RWPE1 (cell line): ENCODE measurements at regions not wholly inside any gene's neighbourhood (a gene's known extent, or its start where the extent isn't known, plus 50 kb on each side); places are given as distances from the start of the nearest gene placed in this dataset.
A peak's percentile ranks its signal among the peaks of the same experiment; 100 is the strongest.
"Not testable (repeated sequence)": the region's sequence is repeated elsewhere in the genome, so short reads cannot be mapped to it uniquely, and the experiment has no call there.

Source experiments
- CTCF ChIA-PET: fragments of 350-600 bp; sonication (Branson Sonifier 250); formaldehyde crosslinking; extraction: SDS; loops from one replicate; lab custom pipeline; 2021; lab: Yijun Ruan, JAX
- POLR2A ChIA-PET: fragments of 400-600 bp; formaldehyde crosslinking; extraction: SDS; loops from one replicate; lab custom pipeline; 2020; ENCODE audit warnings: antibody characterized with exemption; ENCODE audit not compliant: low non-redundant PET; lab: Yijun Ruan, JAX
- DNase-seq: peaks from one replicate; pipeline ENCODE4 v3.0.0; 2012; ENCODE audit warnings: low spot score
- H3K27ac ChIP-seq: fragments of 450-650 bp; 2 replicates; pipeline ENCODE4 v1.5.1; 2017

DNA sequence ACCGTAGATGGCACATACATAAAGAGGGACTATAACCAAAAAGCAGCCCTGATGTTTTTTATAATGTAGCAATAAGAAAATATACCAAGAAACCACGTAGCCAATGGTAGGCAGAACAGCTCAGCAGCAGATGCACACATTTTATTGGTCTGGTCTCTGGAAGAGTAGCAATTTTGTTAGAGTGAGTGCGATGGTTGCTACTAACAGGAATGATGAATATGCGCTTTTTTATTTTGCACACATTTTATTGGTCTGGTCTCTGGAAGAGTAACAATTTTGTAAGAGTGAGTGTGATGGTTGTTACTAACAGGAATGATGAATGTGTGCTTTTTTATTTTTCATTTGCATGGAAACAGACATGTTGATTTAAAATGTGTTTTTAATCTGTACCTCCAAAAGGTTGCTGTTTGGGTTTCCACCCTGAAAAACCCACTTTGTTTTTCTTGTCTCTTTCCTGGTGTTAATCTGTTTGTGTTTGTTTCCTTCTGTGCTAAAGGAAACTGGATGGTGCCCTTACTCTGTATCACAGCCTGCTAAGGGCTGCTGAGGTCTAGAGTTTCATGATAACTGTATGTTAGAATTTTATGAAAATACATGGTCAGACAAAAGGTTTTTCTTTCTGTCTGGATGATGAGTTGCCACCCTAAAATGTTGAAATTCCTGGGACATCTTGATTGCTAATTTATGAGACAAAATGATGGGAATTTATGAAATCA lies 221.1 kb downstream of the ZNF37A start:
- CTCF ChIA-PET, DNase-seq, H3K27ac ChIP-seq, POLR2A ChIA-PET: not testable (repeated sequence)

DNA sequence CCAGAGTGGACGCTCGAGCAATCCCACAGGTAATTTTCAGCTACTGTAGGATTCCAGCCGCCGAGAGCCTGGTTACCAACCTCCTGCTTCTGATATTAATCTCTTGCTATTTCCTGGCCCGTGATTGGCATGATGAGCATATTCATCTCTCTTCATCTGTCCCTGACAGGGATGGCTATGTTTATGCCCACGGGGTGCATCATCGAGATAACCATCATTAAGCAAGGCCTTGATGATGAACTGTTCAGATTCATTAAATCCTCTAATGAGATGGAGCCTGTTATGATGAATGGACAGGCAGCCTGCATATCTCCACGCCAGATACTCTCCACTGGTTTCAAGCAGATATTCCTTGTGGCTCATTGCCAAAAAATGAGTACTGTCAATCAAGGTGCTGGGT lies 227.3 kb downstream of the ZNF37A start:
- CTCF ChIA-PET, H3K27ac ChIP-seq, POLR2A ChIA-PET, DNase-seq: not testable (repeated sequence)

DNA sequence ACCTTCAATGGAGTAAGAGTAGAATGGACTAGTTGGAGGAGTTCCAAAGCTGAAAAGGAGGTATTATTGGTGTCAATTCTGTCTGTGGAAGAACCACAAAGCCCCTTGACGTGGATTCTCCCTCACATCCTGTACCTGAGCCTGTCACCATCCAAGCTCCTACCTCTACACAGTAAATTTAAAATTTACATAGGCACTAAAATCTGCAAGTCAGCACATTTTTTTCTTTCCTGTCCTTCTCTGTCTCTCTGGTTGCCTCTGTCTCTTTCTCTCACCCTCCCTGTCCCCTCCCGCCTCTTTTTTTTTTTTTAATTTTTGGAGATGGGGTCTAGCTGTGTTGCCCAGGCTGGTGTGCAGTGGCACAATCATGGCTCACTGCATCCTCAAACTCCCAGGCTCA lies 236.2 kb downstream of the ZNF37A start:
- POLR2A ChIA-PET, DNase-seq, H3K27ac ChIP-seq, CTCF ChIA-PET: not testable (repeated sequence)

DNA sequence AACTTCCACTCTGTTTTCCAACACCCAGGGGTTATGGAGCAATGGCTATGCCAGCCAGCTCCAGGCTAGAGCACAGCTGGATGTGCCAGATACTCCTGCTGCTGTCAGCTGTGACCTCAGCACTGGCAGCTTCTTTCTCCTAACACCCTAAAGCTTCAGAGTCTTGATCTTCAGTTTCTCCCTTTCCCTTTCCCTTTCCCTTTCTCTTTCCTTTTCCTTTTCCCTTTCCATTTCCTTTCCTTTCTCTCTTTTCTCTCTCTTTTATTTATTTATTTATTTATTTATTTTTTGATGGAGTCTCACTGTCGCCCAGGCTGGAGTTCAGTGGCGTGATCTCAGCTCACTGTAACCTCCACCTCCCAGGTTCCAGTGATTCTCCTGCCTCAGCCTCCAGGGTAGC lies 237.0 kb downstream of the ZNF37A start:
- H3K27ac ChIP-seq, DNase-seq, CTCF ChIA-PET, POLR2A ChIA-PET: not testable (repeated sequence)

DNA sequence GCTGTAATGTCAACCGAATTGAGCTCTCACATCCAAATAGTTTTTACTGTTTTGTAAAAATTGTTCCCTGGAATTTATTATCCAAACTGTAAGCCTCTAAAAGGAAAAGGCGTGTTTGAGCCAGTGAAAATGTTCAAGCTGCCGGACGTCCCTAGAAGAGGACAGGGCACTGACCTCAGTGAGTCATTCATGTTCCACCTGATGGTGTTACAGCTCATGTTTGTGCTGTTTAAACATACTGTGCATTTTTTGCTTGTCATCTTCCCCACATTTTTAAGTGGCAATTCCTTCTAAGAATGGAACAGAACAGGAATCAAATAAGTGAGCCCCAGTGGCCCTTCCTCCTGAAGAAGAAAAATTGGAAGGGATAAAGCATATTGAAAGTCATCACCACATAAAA lies 239.6 kb downstream of the ZNF37A start:
- DNase-seq, H3K27ac ChIP-seq, CTCF ChIA-PET, POLR2A ChIA-PET: not testable (repeated sequence)

DNA sequence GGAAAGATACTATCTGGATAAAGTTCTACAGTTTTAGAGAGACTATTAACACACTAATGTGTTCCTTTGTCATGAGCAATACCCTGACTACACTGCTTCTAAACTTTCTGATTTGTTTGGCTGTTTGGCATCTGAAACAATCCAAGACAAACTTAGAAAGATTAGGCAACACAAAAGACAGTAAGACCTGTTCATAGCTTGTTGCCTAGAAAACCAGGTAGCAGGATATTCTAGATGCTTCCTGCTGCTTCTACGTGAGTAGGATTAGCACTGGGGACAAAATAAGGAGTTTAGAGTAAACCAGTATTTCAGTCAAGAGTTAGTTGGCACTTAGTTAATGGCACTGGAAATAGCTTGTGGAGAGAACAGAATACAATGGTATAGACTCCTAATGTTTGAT lies 256.5 kb downstream of the ZNF37A start:
- H3K27ac ChIP-seq, DNase-seq, POLR2A ChIA-PET, CTCF ChIA-PET: not testable (repeated sequence)

DNA sequence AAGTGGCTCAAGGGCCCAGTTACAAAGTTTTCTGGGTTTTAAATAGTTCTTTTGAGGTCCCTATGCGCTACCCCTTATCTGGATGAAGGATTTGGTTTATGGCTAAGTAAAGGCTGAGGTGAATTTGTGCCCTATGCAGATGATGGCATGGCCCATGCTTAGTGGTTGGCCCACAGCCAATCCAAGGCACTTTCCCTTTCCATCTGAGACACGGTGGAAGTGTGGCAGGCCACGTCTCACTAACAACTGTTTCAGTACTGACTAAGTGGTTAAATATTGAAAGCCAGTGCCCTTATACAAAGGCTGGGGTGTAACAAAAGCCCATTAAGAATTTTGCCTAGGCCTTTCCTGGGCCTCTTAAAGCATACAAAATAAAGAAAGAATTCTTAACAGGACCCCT lies 260.3 kb downstream of the ZNF37A start:
- CTCF ChIA-PET, DNase-seq, POLR2A ChIA-PET, H3K27ac ChIP-seq: not testable (repeated sequence)

DNA sequence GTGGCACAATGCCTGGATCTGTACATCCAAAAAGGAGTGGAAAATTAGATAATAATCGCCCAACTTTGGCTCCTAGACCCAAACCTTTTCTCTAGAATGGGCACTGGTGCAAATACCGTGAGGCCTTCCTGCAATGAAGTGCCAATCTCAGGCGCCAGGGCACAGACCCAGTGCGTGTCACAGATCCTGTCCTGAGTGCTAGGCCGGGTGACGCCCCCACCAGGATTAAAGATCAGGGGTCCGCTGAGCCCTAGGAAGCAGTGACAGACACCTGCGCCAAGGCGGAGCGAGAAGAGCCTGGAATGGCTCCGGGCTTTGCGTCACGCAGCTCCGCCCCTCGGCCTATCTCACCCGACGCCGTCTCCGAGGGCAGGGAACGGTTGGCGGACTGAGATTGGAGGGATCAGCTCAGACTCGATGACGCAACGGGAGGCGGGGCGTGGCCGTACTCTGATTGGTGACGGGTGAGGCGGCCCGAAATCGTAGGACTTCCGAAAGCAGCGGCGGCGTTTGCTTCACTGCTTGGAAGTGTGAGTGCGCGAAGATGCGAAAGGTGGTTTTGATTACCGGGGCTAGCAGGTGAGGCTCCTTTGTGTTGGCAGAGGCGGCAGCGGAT lies 261.9 kb downstream of the ZNF37A start:
- POLR2A ChIA-PET, CTCF ChIA-PET, DNase-seq: not testable (repeated sequence)
- peak overlapping the region; percentile 84 for H3K27ac ChIP-seq

DNA sequence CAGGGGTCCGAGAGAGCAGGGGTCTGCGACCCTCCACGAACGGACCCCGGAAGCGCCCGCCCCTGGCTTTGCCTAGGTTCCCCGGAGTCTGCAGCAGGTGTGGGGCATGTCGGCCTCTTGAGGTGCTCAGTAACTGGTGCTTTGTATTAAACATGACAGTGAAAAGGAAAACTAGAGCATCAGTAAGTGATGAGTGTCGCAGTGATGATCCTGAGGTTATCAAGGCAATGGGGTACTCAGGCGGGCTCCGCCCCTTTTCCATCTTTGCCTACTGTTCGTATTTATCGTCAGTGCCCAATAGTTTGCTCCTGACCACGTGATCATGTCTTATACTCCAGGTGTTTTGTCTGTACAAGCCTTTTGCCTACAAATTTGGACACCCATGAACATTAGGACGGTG lies 262.4 kb downstream of the ZNF37A start:
- peak overlapping the region; percentile 84 for H3K27ac ChIP-seq
- CTCF ChIA-PET, DNase-seq, POLR2A ChIA-PET: not testable (repeated sequence)

DNA sequence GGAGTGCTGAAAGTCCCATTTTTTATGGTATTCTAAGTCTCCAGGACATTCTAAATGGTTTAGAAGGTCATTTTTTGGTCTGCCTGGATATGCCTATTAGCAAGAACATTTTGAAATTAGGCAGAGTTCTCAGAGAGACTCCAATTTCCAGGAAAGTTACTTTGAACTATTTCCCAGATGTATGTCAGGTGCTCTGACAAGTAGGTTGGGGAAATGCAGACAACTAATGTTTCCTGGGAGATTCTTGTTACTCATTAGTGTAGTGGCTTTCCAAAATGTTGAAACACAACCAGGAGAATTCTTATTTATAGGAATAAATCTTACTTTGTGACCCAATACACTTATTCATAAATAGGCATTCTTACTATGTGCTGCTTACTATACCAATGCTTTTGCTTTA lies 268.4 kb downstream of the ZNF37A start:
- H3K27ac ChIP-seq, CTCF ChIA-PET, POLR2A ChIA-PET, DNase-seq: not testable (repeated sequence)

DNA sequence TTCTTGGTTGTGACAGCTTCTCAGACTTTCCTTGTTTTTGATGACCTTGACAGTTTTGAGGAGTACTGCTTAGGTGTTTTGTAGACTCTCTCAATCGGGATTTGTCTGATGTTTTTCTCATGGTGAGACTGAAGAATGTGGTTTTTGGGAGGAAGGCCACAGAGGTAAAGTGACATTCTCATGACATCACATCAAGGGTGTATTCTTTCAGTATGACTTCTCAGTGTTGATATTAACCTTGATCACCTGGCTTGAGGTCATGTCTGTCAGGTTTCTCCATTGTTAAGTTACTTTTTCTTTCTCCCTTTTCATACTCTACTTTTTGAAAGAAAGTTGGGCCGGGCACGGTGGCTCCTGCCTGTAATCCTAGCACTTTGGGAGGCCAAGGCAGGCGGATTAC lies 269.9 kb downstream of the ZNF37A start:
- H3K27ac ChIP-seq, POLR2A ChIA-PET, DNase-seq, CTCF ChIA-PET: not testable (repeated sequence)

DNA sequence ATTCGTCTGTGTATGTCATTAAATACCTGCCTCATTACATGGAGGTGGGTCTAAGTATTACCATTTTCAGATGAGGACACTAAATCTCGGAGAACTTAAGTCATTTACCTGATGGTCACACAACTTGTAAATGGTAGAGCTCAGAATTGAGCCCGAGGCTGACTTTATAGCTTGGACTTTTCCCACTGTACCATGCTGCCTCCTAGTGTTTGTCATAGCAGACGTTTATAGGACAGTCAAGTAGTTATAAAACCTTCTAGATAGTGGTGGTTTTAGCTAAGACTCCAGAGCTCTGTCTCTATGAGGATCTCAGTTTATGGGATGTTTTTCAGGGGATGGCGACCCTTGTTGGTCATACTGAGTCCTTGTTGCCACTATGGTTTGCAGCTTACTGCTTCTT lies 271.8 kb downstream of the ZNF37A start:
- POLR2A ChIA-PET, H3K27ac ChIP-seq, DNase-seq: not testable (repeated sequence)
- CTCF ChIA-PET: interaction anchor here (1.2 kb wide), 1 partner anchor 389 kb away, joined by 4 read pairs; no protein-coding TSS in a partner anchor

DNA sequence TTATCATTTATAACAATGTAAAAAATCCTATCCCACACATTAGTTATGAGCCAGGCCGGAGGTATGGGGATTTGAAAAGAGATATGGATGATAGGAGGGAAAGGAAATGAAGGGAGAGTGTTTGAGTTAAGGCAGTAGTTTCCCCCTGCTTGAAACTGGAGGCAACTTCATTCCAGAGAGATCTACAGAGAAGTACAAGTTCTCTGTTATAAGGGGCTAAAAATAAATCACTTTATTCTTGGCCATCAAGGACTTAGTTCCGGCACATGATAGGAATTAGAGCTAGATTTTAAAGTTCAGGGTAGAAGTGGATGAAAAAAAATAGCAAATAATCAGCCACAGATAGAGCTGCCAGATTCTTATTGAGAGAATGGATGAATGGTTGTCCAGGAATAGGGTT lies 289.7 kb downstream of the ZNF37A start:
- H3K27ac ChIP-seq, POLR2A ChIA-PET, CTCF ChIA-PET, DNase-seq: not testable (repeated sequence)

DNA sequence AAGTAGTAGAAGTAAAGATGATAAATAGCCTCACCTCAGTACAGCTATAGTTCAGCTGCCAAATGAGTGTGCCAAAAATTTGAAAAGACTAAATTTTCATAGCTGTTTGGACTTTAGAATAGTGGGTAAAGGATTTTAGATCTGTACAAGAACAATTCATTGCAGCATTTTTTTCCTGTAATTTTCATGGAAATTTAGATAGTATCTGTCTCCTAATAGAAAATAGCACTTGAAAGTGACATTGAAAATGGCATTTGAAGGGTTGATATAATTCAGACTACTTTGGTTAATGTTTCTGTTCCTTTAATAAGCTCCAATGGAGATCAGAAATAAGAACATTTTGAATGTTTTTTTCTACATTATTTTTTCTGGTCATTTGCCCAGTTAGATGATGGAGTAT lies 292.7 kb downstream of the ZNF37A start:
- POLR2A ChIA-PET, DNase-seq, CTCF ChIA-PET, H3K27ac ChIP-seq: not testable (repeated sequence)

DNA sequence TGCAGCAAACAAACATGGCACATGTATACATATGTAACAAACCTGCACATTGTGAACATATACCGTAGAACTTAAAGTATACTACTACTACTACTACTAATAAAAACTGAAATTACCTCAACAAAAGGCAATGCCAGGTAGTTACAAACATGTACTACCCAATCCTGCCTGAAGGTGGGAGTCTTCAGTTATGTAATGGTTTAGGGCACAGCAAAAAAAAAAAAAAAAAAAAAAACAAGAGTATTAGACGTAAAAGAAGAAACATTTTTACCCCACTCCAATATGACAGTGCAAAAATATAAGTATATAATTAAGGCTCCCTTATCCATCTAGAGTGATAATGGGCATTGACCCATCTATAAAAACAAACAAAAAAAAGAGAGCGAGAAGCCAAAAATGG lies 296.6 kb downstream of the ZNF37A start:
- CTCF ChIA-PET, POLR2A ChIA-PET, H3K27ac ChIP-seq: not testable (repeated sequence)
- peak; percentile 0 for DNase-seq

DNA sequence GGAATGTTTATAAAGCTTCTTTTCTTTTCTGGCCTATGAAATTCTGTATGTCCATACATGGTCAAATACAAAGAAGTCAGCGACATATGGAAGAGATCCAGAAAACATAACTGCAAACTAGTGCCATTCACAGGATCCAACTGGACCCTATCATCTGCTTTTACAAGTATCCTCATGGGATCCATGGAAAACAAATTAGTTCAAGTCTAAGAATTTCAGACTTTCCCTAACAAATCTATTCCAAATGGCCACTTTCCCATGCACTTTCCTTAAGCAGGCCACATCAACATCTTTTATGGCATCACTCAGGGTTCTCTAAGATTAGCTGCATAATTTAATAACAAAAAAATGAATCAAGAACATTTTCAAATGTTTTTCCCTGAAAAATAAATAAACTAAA lies 301.3 kb downstream of the ZNF37A start:
- H3K27ac ChIP-seq, CTCF ChIA-PET, DNase-seq, POLR2A ChIA-PET: not testable (repeated sequence)

DNA sequence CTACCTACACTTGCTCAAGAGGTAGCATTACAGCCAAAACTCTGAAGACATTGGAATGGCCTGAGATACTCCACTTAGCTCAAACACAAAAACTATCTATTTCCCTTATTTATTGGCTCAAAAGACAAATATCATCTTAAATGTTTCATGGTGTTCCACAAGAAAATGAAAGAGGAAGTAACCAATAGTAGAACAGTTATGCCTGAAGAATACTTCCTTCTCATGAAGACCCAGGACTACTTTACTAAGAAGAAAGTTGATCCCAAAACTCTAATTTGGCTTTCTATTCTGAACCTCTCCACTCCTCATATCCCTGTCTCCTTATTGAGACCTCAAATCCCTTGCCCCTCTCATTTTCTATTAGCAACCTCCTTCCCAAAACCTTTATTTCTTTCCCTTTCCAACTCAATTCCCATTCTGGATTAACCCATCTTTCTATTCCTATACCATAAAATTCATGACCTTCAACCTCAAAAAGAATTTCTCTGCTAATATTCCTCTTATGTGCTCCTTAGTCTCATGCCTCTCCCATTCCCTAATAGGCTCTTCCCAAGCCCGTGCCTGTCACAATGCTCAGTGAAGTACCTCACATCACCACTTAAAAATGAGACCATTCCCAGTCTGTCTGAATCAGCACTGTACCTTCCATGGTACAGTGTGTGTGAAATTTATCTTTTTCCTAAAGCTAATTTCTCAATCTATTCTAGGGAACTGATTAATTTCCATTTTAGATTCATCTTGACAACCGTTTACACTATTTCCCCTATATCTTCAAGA lies 302.2 kb downstream of the ZNF37A start:
- CTCF ChIA-PET, H3K27ac ChIP-seq, POLR2A ChIA-PET, DNase-seq: not testable (repeated sequence)
